ENCODE measurements at regions not wholly inside any gene's neighbourhood (a gene's known extent, or its start where the extent isn't known, plus 50 kb on each side); places are given as distances from the start of the nearest gene placed in this dataset.

DNA sequence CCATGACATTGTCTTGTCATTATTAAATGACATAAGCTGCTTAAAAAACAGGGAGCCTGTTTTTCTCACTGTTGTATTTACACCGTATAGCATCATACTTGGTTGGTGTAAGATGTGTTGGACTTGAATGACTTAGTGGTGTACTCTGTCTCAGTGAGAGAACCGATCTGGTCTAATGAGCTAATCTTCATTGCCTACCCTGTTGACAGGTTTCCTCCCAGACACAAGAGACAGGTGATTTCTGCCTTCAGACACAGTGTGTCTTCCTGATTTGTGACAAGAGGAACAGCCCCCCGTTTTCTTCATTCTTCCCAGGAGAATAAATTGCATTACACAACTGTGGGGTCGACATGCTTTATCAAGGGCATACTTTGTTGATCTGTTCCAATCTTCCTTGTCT is 137.2 kb upstream of the ID4 start:
- Mint-ChIP-seq H3K4me1 (ENCODE audit: low read depth) (no peaks in the 10 kb centered on the region), H3K36me3 (ENCODE audit: low read depth) (no peaks in the 10 kb centered on the region), H3K27me3 (no peaks in the 10 kb centered on the region), H3K27ac (no peak overlapping the region), H3K4me3 (no peak overlapping the region), H3K9me3 (peaks cover 10% of the 10 kb centered on the region)
- Histone ChIP-seq H3K36me3 (ENCODE audit: insufficient read depth, low read length) (no peaks in the 10 kb centered on the region), H3K4me3 (ENCODE audit: low read length) (no peak overlapping the region), H3K27me3 (ENCODE audit: control insufficient read depth in 1 of 2, insufficient read depth in 2 of 2, low read length in 2 of 2) (no peaks in the 10 kb centered on the region), H3K9me3 (ENCODE audit: control insufficient read depth in 1 of 2, insufficient read depth in 1 of 2, low read length in 2 of 2) (peaks cover 0 to 4% of the 10 kb centered on the region in 2 experiments), H3K27ac (ENCODE audit: low read depth in 1 of 2, low read length in 2 of 2) (no peak overlapping the region), H3K4me1 (ENCODE audit: insufficient read depth, low read length) (no peaks in the 10 kb centered on the region)
- intact Hi-C loops (cut with DNase I, micrococcal nuclease) = no loop called here
- TF ChIP-seq, protein P1, sequence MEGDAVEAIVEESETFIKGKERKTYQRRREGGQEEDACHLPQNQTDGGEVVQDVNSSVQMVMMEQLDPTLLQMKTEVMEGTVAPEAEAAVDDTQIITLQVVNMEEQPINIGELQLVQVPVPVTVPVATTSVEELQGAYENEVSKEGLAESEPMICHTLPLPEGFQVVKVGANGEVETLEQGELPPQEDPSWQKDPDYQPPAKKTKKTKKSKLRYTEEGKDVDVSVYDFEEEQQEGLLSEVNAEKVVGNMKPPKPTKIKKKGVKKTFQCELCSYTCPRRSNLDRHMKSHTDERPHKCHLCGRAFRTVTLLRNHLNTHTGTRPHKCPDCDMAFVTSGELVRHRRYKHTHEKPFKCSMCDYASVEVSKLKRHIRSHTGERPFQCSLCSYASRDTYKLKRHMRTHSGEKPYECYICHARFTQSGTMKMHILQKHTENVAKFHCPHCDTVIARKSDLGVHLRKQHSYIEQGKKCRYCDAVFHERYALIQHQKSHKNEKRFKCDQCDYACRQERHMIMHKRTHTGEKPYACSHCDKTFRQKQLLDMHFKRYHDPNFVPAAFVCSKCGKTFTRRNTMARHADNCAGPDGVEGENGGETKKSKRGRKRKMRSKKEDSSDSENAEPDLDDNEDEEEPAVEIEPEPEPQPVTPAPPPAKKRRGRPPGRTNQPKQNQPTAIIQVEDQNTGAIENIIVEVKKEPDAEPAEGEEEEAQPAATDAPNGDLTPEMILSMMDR (IDR thresholded peaks at IDR 0.05) = no peak
- ChIA-PET POLR2A (no interaction called here), CTCF (no interaction called here)
- DNase-seq (no peak), ATAC-seq (ENCODE audit: poor library complexity) (no peak)

- H3K27ac Mint-ChIP-seq = no peak overlapping the region
- no peaks in the 10 kb centered on the region for H3K4me1 Mint-ChIP-seq (ENCODE audit: low read depth)
- ATAC-seq (ENCODE audit: poor library complexity) = no peak
- Histone ChIP-seq H3K27me3 (ENCODE audit: control insufficient read depth in 1 of 2, insufficient read depth in 2 of 2, low read length in 2 of 2) (no peaks in the 10 kb centered on the region), H3K9me3 (ENCODE audit: control insufficient read depth in 1 of 2, insufficient read depth in 1 of 2, low read length in 2 of 2) (peaks cover 0 to 8% of the 10 kb centered on the region in 2 experiments), H3K27ac (ENCODE audit: low read depth in 1 of 2, low read length in 2 of 2) (no peak overlapping the region), H3K4me1 (ENCODE audit: insufficient read depth, low read length) (no peaks in the 10 kb centered on the region), H3K36me3 (ENCODE audit: insufficient read depth, low read length) (no peaks in the 10 kb centered on the region), H3K4me3 (ENCODE audit: low read length) (no peak overlapping the region)
- H3K9me3 Mint-ChIP-seq = no peaks in the 10 kb centered on the region
- TF ChIP-seq, protein P1 (IDR thresholded peaks at IDR 0.05) = no peak
- no peak overlapping the region for H3K4me3 Mint-ChIP-seq
- DNase-seq = no peak
- ChIA-PET POLR2A (no interaction called here), CTCF (no interaction called here)
- no peaks in the 10 kb centered on the region for H3K36me3 Mint-ChIP-seq (ENCODE audit: low read depth)
- no peaks in the 10 kb centered on the region for H3K27me3 Mint-ChIP-seq
- intact Hi-C loops (cut with DNase I, micrococcal nuclease) = no loop called here
Measured at GRCh38 chr6:19705606-19706005, 131.6 kb upstream of the ID4 start.

DNA sequence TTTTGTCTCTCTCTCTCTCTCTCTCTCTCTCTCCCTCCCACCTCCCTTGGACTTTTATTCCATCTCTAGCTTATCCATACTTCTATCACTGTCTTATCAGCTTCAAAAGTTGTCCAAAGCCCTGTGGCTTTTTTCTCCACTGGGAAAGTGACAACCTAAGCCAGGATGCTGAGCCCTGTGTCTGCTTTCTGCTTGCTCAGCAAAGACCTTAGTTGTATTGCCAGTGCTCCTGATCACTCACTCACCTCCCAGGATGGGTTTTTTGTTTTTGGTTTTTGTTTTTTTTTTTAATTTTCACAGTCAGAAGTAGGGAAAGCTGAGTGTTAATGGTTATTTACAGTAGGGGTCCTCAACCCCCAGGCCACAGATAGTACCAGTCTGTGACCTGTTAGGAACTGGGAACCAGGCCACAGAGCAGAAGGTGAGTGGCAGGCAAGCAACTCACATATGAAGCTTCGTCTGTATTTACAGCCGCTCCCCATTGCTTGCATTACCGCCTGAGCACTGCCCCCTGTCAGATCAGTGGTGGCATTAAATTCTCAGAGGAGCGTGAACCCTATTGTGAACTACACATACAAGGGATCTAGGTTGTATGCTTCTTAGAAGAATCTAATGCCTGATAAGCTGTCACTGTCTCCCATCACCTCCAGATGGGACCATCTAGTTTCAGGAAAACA is 125.0 kb upstream of the ID4 start:
- TF ChIP-seq, protein P1 (IDR thresholded peaks at IDR 0.05) = no peak
- no peaks in the 10 kb centered on the region for H3K9me3 Mint-ChIP-seq
- H3K36me3 ChIP-seq (ENCODE audit: insufficient read depth, low read length) = no peaks in the 10 kb centered on the region

More for the DNA sequence above, 125.0 kb upstream of the ID4 start:
- H3K27ac Mint-ChIP-seq = no peak overlapping the region
- H3K4me3 ChIP-seq (ENCODE audit: low read length) = no peak overlapping the region
- no peaks in the 10 kb centered on the region for H3K27me3 ChIP-seq (ENCODE audit: control insufficient read depth in 1 of 2, insufficient read depth in 2 of 2, low read length in 2 of 2)
- POLR2A ChIA-PET = no interaction called here
- no peak for ATAC-seq (ENCODE audit: poor library complexity)
- DNase-seq = no peak
- no peaks in the 10 kb centered on the region for H3K27me3 Mint-ChIP-seq
- H3K4me1 Mint-ChIP-seq (ENCODE audit: low read depth) = no peaks in the 10 kb centered on the region
- no peaks in the 10 kb centered on the region for H3K9me3 ChIP-seq (ENCODE audit: control insufficient read depth in 1 of 2, insufficient read depth in 1 of 2, low read length in 2 of 2)
- H3K36me3 Mint-ChIP-seq (ENCODE audit: low read depth) = no peaks in the 10 kb centered on the region
- no peaks in the 10 kb centered on the region for H3K4me1 ChIP-seq (ENCODE audit: insufficient read depth, low read length)
- H3K4me3 Mint-ChIP-seq = no peak overlapping the region
- no peak overlapping the region for H3K27ac ChIP-seq (ENCODE audit: low read depth in 1 of 2, low read length in 2 of 2)
- CTCF ChIA-PET = no interaction called here
- intact Hi-C loops (cut with DNase I, micrococcal nuclease) = no loop called here

Measured in CD4-positive, alpha-beta T cell (primary cell).